ENCODE measurements at regions not wholly inside any gene's neighbourhood (a gene's known extent, or its start where the extent isn't known, plus 50 kb on each side); places are given as distances from the start of the nearest gene placed in this dataset.

- peak; percentile 84 for DNase-seq (ENCODE audit: low spot score)
Observed at GRCh38 chr5:34534523-34535103, 121.5 kb upstream of the RAI14 start.

- DNase-seq (ENCODE audit: low spot score): no peak
Observed at GRCh38 chr5:34535433-34535832, 120.7 kb upstream of the RAI14 start.

- no peak for DNase-seq (ENCODE audit: low spot score)
Observed at GRCh38 chr5:34535944-34536623, 120.0 kb upstream of the RAI14 start.

GRCh38 chr5:34536699-34537098 lies 119.4 kb upstream of the RAI14 start:
- DNase-seq (ENCODE audit: low spot score): no peak

- DNase-seq (ENCODE audit: low spot score): no peak
Observed at GRCh38 chr5:34538026-34538672, 118.0 kb upstream of the RAI14 start.

GRCh38 chr5:34539183-34539582 lies 116.9 kb upstream of the RAI14 start:
- no peak for DNase-seq (ENCODE audit: low spot score)

- DNase-seq (ENCODE audit: low spot score): no peak
Observed at GRCh38 chr5:34541067-34541466, 115.1 kb upstream of the RAI14 start.

GRCh38 chr5:34542818-34543217 lies 113.3 kb upstream of the RAI14 start:
- no peak for DNase-seq (ENCODE audit: low spot score)

- no peak for DNase-seq (ENCODE audit: low spot score)
Observed at GRCh38 chr5:34543687-34544086, 112.4 kb upstream of the RAI14 start.

GRCh38 chr5:34544403-34544802 lies 111.7 kb upstream of the RAI14 start:
- DNase-seq (ENCODE audit: low spot score): no peak

- no peak for DNase-seq (ENCODE audit: low spot score)
Observed at GRCh38 chr5:34545164-34545563, 111.0 kb upstream of the RAI14 start.

- DNase-seq (ENCODE audit: low spot score): no peak
Observed at GRCh38 chr5:34545626-34546025, 110.5 kb upstream of the RAI14 start.

GRCh38 chr5:34547300-34548085 lies 108.6 kb upstream of the RAI14 start:
- DNase-seq (ENCODE audit: low spot score): no peak

- no peak for DNase-seq (ENCODE audit: low spot score)
Observed at GRCh38 chr5:34548086-34548403, 108.1 kb upstream of the RAI14 start.

GRCh38 chr5:34550247-34550646 lies 105.9 kb upstream of the RAI14 start:
- no peak for DNase-seq (ENCODE audit: low spot score)

GRCh38 chr5:34550964-34551363 lies 105.2 kb upstream of the RAI14 start:
- DNase-seq (ENCODE audit: low spot score): no peak

GRCh38 chr5:34551911-34552433 lies 104.2 kb upstream of the RAI14 start:
- peak; percentile 46 for DNase-seq (ENCODE audit: low spot score)

- peak; percentile 22 for DNase-seq (ENCODE audit: low spot score)
Observed at GRCh38 chr5:34552686-34553085, 103.4 kb upstream of the RAI14 start.

GRCh38 chr5:34553581-34553980 lies 102.5 kb upstream of the RAI14 start:
- DNase-seq (ENCODE audit: low spot score): no peak

- DNase-seq (ENCODE audit: low spot score): no peak
Observed at GRCh38 chr5:34554641-34555040, 101.5 kb upstream of the RAI14 start.

GRCh38 chr5:34555699-34556508 lies 100.2 kb upstream of the RAI14 start:
- peak; percentile 84 for DNase-seq (ENCODE audit: low spot score)

GRCh38 chr5:34556509-34556782 lies 99.7 kb upstream of the RAI14 start:
- no peak for DNase-seq (ENCODE audit: low spot score)
